ENCODE measurements at regions not wholly inside any gene's neighbourhood (a gene's known extent, or its start where the extent isn't known, plus 50 kb on each side); places are given as distances from the start of the nearest gene placed in this dataset.
"Not testable (repeated sequence)": the region's sequence is repeated elsewhere in the genome, so short reads cannot be mapped to it uniquely, and the experiment has no call there.

DNA sequence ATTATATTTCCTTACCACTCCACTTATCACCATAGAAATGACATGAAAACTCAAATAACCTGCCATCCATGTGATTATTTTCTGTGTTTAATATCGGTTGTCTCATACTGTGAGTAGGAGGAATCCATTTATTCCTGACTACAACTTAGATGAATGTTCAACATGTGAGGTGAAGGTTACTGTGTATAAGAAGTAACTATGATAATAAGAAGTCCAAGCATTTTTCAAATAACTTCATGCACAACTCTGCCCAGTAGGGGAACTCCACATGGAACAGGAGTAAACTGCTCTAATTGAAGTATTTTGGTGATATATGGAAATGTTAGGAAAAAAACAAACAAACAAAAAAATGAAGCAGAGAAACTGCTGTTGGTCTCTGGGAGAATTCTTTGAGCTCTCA lies 447.5 kb upstream of the GRIN3A start:
- no peaks in the 10 kb centered on the region for H3K36me3 ChIP-seq
- intact Hi-C loops (cut with DNase I; ENCODE audit: low total_unique reads): no loop called here
- in situ Hi-C loops (cut with MboI; ENCODE audit: low sequenced_read_pairs in 4 of 4): no loop called here
- DNase-seq: no peak
- no peak overlapping the region for H3K27ac ChIP-seq
- no peaks in the 10 kb centered on the region for H3K4me1 ChIP-seq
- no peak for TF ChIP-seq POLR2A (IDR thresholded peaks at IDR 0.05)
- TF ChIP-seq, protein P1, sequence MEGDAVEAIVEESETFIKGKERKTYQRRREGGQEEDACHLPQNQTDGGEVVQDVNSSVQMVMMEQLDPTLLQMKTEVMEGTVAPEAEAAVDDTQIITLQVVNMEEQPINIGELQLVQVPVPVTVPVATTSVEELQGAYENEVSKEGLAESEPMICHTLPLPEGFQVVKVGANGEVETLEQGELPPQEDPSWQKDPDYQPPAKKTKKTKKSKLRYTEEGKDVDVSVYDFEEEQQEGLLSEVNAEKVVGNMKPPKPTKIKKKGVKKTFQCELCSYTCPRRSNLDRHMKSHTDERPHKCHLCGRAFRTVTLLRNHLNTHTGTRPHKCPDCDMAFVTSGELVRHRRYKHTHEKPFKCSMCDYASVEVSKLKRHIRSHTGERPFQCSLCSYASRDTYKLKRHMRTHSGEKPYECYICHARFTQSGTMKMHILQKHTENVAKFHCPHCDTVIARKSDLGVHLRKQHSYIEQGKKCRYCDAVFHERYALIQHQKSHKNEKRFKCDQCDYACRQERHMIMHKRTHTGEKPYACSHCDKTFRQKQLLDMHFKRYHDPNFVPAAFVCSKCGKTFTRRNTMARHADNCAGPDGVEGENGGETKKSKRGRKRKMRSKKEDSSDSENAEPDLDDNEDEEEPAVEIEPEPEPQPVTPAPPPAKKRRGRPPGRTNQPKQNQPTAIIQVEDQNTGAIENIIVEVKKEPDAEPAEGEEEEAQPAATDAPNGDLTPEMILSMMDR (IDR thresholded peaks at IDR 0.05 in 4 of 5, conservative IDR thresholded peaks at IDR 0.05 in 1 of 5): no peak
- H3K27me3 ChIP-seq: no peaks in the 10 kb centered on the region
- H3K4me3 ChIP-seq: no peak overlapping the region
- no peaks in the 10 kb centered on the region for H3K9me3 ChIP-seq
- no peak for ATAC-seq

DNA sequence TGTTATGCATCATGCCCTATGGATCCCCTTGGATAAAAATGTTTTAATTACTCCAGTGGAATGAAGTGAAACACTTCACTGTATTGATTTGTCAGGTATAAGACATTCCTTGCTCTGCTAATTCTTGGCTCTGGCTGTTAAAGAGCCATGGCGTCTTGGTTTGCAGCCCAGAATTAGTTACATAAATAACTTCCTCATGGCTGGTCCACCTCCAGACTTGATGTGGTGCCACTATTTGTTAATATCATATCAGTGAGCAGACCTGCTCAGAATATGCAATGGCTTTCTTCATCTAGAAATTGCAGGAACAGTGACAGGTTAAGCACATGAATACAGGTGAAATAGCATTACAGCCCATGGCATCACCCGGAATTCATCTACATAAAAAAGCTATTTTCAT lies 446.9 kb upstream of the GRIN3A start:
- H3K36me3 ChIP-seq: no peaks in the 10 kb centered on the region
- in situ Hi-C loops (cut with MboI; ENCODE audit: low sequenced_read_pairs in 4 of 4) (no loop called here), intact Hi-C loops (cut with DNase I; ENCODE audit: low total_unique reads) (no loop called here)
- no peak for ATAC-seq
- no peaks in the 10 kb centered on the region for H3K9me3 ChIP-seq
- H3K4me1 ChIP-seq: no peaks in the 10 kb centered on the region
- no peak for DNase-seq
- H3K27ac ChIP-seq: no peak overlapping the region
- no peaks in the 10 kb centered on the region for H3K27me3 ChIP-seq
- no peak for TF ChIP-seq POLR2A (IDR thresholded peaks at IDR 0.05)
- TF ChIP-seq, protein P1 (IDR thresholded peaks at IDR 0.05 in 4 of 5, conservative IDR thresholded peaks at IDR 0.05 in 1 of 5): no peak
- no peak overlapping the region for H3K4me3 ChIP-seq

DNA sequence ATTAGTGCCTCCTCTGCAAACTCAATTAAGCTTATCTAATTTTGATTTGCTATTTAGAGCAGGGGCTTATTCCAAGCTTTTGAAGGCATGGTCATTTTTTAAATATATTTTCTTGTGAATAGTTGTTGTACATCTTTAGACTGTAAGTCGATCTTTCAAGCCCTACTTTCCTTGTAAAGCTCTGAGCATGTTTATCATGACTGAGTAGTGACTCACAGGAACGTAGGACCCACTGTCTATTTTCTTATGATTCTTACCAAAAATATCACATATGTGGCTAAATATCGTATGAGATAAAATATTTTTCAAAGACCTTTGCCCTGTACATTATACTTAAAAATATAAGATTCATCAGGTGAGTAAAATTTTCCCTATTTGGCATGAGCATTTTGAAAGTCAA lies 440.4 kb upstream of the GRIN3A start:
- no peak overlapping the region for H3K27ac ChIP-seq
- in situ Hi-C loops (cut with MboI; ENCODE audit: low sequenced_read_pairs in 4 of 4): loop anchor here in 1 of 4 donors (10.0 kb wide), 1 partner anchor 64 kb away; no protein-coding TSS in a partner anchor
- DNase-seq: no peak
- intact Hi-C loops (cut with DNase I; ENCODE audit: low total_unique reads): no loop called here
- no peaks in the 10 kb centered on the region for H3K9me3 ChIP-seq
- TF ChIP-seq POLR2A (IDR thresholded peaks at IDR 0.05): no peak
- TF ChIP-seq, protein P1 (IDR thresholded peaks at IDR 0.05 in 4 of 5, conservative IDR thresholded peaks at IDR 0.05 in 1 of 5): no peak
- no peak for ATAC-seq
- no peaks in the 10 kb centered on the region for H3K36me3 ChIP-seq
- no peak overlapping the region for H3K4me3 ChIP-seq
- H3K27me3 ChIP-seq: no peaks in the 10 kb centered on the region
- H3K4me1 ChIP-seq: no peaks in the 10 kb centered on the region

DNA sequence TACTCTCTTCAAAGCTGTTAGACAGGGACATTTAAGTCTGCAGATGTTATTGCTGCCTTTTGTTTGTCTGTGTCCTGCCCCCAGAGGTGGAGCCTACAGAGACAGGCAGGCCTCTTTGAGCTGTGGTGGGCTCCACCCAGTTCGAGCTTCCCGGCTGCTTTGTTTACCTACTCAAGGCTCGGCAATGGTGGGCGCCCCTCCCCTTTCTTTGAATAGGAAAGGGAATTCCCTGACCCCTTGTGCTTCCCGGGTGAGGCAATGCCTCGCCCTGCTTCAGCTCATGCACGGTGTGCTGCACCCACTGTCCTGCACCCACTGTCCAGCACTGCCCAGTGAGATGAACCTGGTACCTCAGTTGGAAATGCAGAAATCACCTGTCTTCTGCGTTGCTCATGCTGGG lies 435.8 kb upstream of the GRIN3A start:
- DNase-seq; H3K4me3 ChIP-seq; H3K9me3 ChIP-seq; H3K36me3 ChIP-seq; intact Hi-C loops (cut with DNase I; ENCODE audit: low total_unique reads); H3K27ac ChIP-seq; H3K4me1 ChIP-seq; ATAC-seq; H3K27me3 ChIP-seq: not testable (repeated sequence)
- in situ Hi-C loops (cut with MboI; ENCODE audit: low sequenced_read_pairs in 4 of 4): loop anchor here in 1 of 4 donors (10.0 kb wide), 1 partner anchor 59 kb away; no protein-coding TSS in a partner anchor

DNA sequence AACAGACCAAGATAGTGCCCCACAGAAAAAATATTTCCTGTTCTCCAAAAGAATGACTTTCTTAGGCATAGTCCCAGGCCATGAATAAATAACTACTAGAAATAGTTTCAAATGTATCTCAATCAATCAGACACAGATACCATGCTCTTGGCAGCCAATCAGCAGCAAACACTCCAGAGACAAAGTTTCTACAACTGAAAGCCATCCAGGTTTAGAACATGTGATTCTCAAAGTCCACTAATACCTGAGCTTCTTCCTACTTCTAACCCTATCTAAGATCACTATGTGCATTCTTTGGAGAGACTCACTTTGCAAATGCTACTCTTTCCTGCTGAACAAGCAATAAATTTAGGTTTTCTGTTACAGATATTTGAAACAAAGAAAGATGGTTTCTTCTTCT lies 425.8 kb upstream of the GRIN3A start:
- Histone ChIP-seq H3K27me3 (no peaks in the 10 kb centered on the region), H3K4me3 (no peak overlapping the region), H3K27ac (no peak overlapping the region), H3K36me3 (no peaks in the 10 kb centered on the region), H3K9me3 (no peaks in the 10 kb centered on the region), H3K4me1 (no peaks in the 10 kb centered on the region)
- DNase-seq (no peak), ATAC-seq (no peak)
- no peak for TF ChIP-seq POLR2A (IDR thresholded peaks at IDR 0.05)
- TF ChIP-seq, protein P1 (IDR thresholded peaks at IDR 0.05 in 4 of 5, conservative IDR thresholded peaks at IDR 0.05 in 1 of 5): no peak
- intact Hi-C loops (cut with DNase I; ENCODE audit: low total_unique reads) (no loop called here), in situ Hi-C loops (cut with MboI; ENCODE audit: low sequenced_read_pairs in 4 of 4) (no loop called here)

DNA sequence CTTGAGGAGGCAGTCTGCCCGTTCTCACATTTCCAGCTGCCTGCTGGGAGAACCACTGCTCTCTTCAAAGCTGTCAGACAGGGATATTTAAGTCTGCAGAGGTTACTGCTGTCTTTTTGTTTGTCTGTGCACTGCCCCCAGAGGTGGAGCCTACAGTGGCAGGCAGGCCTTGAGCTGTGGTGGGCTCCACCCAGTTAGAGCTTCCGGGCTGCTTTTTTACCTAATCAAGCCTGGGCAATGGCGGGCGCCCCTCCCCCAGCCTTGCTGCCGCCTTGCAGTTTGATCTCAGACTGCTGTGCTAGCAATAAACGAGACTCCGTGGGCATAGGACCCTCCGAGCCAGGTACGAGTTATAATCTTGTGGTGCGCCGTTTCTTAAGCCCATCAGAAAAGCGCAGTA lies 414.6 kb upstream of the GRIN3A start:
- H3K27me3 ChIP-seq; ATAC-seq; H3K27ac ChIP-seq; H3K9me3 ChIP-seq; intact Hi-C loops (cut with DNase I; ENCODE audit: low total_unique reads); H3K36me3 ChIP-seq; H3K4me1 ChIP-seq; H3K4me3 ChIP-seq; in situ Hi-C loops (cut with MboI; ENCODE audit: low sequenced_read_pairs in 4 of 4); DNase-seq: not testable (repeated sequence)
